ENCODE measurements at regions not wholly inside any gene's neighbourhood (a gene's known extent, or its start where the extent isn't known, plus 50 kb on each side); places are given as distances from the start of the nearest gene placed in this dataset.

- DNase-seq (ENCODE audit: low read depth): no peak
- TF ChIP-seq POLR2A (IDR thresholded peaks at IDR 0.05; ENCODE audit: extremely low read depth, insufficient read length) (no peak), CTCF (IDR thresholded peaks at IDR 0.05; ENCODE audit: low read depth, low read length) (no peak), MYC (IDR thresholded peaks at IDR 0.05; ENCODE audit: low read depth, low read length) (no peak), MAX (IDR thresholded peaks at IDR 0.05; ENCODE audit: low read depth, low read length) (no peak)
- H3K4me3 ChIP-seq (ENCODE audit: low read depth, low read length): no peak overlapping the region
These were observed 706.6 kb downstream of the CBLN2 start for GRCh38 chr18:71837547-71837946.

- TF ChIP-seq MAX (IDR thresholded peaks at IDR 0.05; ENCODE audit: low read depth, low read length) (no peak), MYC (IDR thresholded peaks at IDR 0.05; ENCODE audit: low read depth, low read length) (no peak), CTCF (IDR thresholded peaks at IDR 0.05; ENCODE audit: low read depth, low read length) (no peak), POLR2A (IDR thresholded peaks at IDR 0.05; ENCODE audit: extremely low read depth, insufficient read length) (no peak)
- no peak for DNase-seq (ENCODE audit: low read depth)
- H3K4me3 ChIP-seq (ENCODE audit: low read depth, low read length): no peak overlapping the region
These were observed 711.1 kb downstream of the CBLN2 start for GRCh38 chr18:71832946-71833617.

GRCh38 chr18:71831039-71831438, 713.1 kb downstream of the CBLN2 start:
- no peak for TF ChIP-seq CTCF (IDR thresholded peaks at IDR 0.05; ENCODE audit: low read depth, low read length)
- no peak for TF ChIP-seq POLR2A (IDR thresholded peaks at IDR 0.05; ENCODE audit: extremely low read depth, insufficient read length)
- TF ChIP-seq MYC (IDR thresholded peaks at IDR 0.05; ENCODE audit: low read depth, low read length): no peak
- no peak for TF ChIP-seq MAX (IDR thresholded peaks at IDR 0.05; ENCODE audit: low read depth, low read length)
- DNase-seq (ENCODE audit: low read depth): no peak
- H3K4me3 ChIP-seq (ENCODE audit: low read depth, low read length): no peak overlapping the region

- H3K4me3 ChIP-seq (ENCODE audit: low read depth, low read length): no peak overlapping the region
- TF ChIP-seq POLR2A (IDR thresholded peaks at IDR 0.05; ENCODE audit: extremely low read depth, insufficient read length): no peak
- no peak for TF ChIP-seq MYC (IDR thresholded peaks at IDR 0.05; ENCODE audit: low read depth, low read length)
- TF ChIP-seq CTCF (IDR thresholded peaks at IDR 0.05; ENCODE audit: low read depth, low read length): no peak
- no peak for TF ChIP-seq MAX (IDR thresholded peaks at IDR 0.05; ENCODE audit: low read depth, low read length)
- DNase-seq (ENCODE audit: low read depth): no peak
These were observed 716.8 kb downstream of the CBLN2 start for GRCh38 chr18:71827301-71827700.

- TF ChIP-seq MAX (IDR thresholded peaks at IDR 0.05; ENCODE audit: low read depth, low read length): no peak
- TF ChIP-seq CTCF (IDR thresholded peaks at IDR 0.05; ENCODE audit: low read depth, low read length): no peak
- TF ChIP-seq POLR2A (IDR thresholded peaks at IDR 0.05; ENCODE audit: extremely low read depth, insufficient read length): no peak
- no peak for TF ChIP-seq MYC (IDR thresholded peaks at IDR 0.05; ENCODE audit: low read depth, low read length)
- H3K4me3 ChIP-seq (ENCODE audit: low read depth, low read length): no peak overlapping the region
- no peak for DNase-seq (ENCODE audit: low read depth)
These were observed 728.8 kb downstream of the CBLN2 start for GRCh38 chr18:71815305-71815704.

Measured in NB4 (cell line).